Activated CD8-positive, alpha-beta T cell treated with anti-CD3 and anti-CD28 coated beads for 36 hours (primary cell): ENCODE measurements at regions not wholly inside any gene's neighbourhood (a gene's known extent, or its start where the extent isn't known, plus 50 kb on each side); places are given as distances from the start of the nearest gene placed in this dataset.

Experiments
- ATAC-seq: fragments of 200-7000 bp; cut with Tn5 transposase; one replicate; pipeline ENCODE4 v1.10.0; 2021; ENCODE audit warnings: mild to moderate bottlenecking, moderate library complexity
- CTCF ChIA-PET: fragments of 350-600 bp; sonication (Branson Sonifier 250); formaldehyde crosslinking; loops from one replicate; lab custom pipeline; 2021; ENCODE audit warnings: antibody characterized with exemption; lab: Charles Lee
- POLR2A ChIA-PET: fragments of 350-600 bp; sonication (Branson Sonifier 250); formaldehyde crosslinking; loops from one replicate; lab custom pipeline; 2021; ENCODE audit warnings: antibody characterized with exemption; lab: Charles Lee
- DNase-seq: peaks from one replicate; pipeline ENCODE4 v3.0.0-alpha.2; 2020
- H3K27ac Mint-ChIP-seq: one replicate; pipeline ENCODE4 v1.8.0; 2021; ENCODE audit warnings: mild to moderate bottlenecking, mixed read lengths
- H3K27me3 Mint-ChIP-seq: one replicate; pipeline ENCODE4 v1.8.0; 2021; ENCODE audit warnings: mixed read lengths
- H3K36me3 Mint-ChIP-seq: one replicate; pipeline ENCODE4 v1.8.0; 2021; ENCODE audit warnings: low read depth, mixed read lengths
- H3K4me1 Mint-ChIP-seq: one replicate; pipeline ENCODE4 v1.8.0; 2021; ENCODE audit warnings: low read depth, mixed read lengths
- H3K4me3 Mint-ChIP-seq: one replicate; pipeline ENCODE4 v1.8.0; 2021; ENCODE audit warnings: mild to moderate bottlenecking, moderate library complexity, mixed read lengths
- H3K9me3 Mint-ChIP-seq: one replicate; pipeline ENCODE4 v1.8.0; 2021; ENCODE audit warnings: mixed read lengths
- intact Hi-C: fragments of 100-400 bp; cut with micrococcal nuclease; formaldehyde crosslinking; loops from one replicate; pipeline ENCODE4 v1.10.0; 2022
- TF ChIP-seq, protein P1 (sequence below): fragments of 200-600 bp; IDR thresholded peaks from one replicate; pipeline ENCODE4 v1.8.0; 2022; ENCODE audit warnings: antibody characterized with exemption, mild to moderate bottlenecking

DNA sequence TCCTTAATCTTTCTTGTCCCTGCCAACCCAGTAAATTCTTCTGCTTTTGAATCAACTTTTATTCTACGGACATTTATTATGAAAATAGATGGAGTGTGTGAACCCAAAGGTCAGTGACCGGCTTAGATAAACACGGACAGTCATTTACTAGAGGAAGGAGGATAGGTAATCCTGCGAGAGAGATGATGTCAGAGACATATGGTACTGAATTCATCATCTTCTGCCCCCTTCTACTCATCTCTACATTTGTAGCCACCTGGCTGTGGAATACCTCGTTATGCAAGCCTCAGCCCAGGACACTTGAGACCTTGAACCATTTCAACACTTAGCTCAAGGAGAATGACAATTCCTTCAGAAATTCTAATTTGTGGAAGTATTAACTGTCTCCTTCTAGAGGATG lies 443.6 kb downstream of the TDRD15 start:
- POLR2A ChIA-PET = no interaction called here
- TF ChIP-seq, protein P1, sequence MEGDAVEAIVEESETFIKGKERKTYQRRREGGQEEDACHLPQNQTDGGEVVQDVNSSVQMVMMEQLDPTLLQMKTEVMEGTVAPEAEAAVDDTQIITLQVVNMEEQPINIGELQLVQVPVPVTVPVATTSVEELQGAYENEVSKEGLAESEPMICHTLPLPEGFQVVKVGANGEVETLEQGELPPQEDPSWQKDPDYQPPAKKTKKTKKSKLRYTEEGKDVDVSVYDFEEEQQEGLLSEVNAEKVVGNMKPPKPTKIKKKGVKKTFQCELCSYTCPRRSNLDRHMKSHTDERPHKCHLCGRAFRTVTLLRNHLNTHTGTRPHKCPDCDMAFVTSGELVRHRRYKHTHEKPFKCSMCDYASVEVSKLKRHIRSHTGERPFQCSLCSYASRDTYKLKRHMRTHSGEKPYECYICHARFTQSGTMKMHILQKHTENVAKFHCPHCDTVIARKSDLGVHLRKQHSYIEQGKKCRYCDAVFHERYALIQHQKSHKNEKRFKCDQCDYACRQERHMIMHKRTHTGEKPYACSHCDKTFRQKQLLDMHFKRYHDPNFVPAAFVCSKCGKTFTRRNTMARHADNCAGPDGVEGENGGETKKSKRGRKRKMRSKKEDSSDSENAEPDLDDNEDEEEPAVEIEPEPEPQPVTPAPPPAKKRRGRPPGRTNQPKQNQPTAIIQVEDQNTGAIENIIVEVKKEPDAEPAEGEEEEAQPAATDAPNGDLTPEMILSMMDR = no peak
- no peaks in the 10 kb centered on the region for H3K36me3 Mint-ChIP-seq
- H3K27ac Mint-ChIP-seq = no peak overlapping the region
- no peak for ATAC-seq
- no peak for DNase-seq
- H3K9me3 Mint-ChIP-seq = peaks cover 7% of the 10 kb centered on the region
- H3K27me3 Mint-ChIP-seq = no peaks in the 10 kb centered on the region
- intact Hi-C loops = no loop called here
- H3K4me3 Mint-ChIP-seq = no peak overlapping the region
- H3K4me1 Mint-ChIP-seq = no peaks in the 10 kb centered on the region
- CTCF ChIA-PET = no interaction called here

DNA sequence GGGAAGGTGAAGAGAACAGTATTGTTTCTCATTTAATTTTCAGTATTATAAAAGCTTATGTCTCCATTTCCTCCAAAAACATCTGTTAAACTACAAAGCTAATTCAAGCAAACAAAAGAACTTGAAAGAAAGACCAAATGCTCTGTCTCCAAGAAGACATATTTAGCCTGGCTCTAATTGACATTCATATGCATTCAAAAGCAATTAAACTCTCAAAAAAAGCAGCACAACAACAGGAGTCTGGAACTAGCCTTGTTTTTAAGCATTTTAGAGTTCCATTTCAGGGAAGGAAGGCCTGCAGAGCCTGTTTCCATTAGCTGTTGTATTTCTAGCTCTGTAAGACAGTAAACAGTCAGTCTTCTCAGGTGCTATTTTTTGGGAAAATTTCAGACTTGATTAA lies 447.9 kb downstream of the TDRD15 start:
- Mint-ChIP-seq H3K4me3 (no peak overlapping the region), H3K36me3 (no peaks in the 10 kb centered on the region), H3K4me1 (no peaks in the 10 kb centered on the region), H3K27me3 (no peaks in the 10 kb centered on the region), H3K27ac (no peak overlapping the region), H3K9me3 (peaks cover 9% of the 10 kb centered on the region)
- TF ChIP-seq, protein P1 = no peak
- CTCF ChIA-PET = no interaction called here
- ATAC-seq (no peak), DNase-seq (no peak)
- POLR2A ChIA-PET = no interaction called here
- intact Hi-C loops = no loop called here

DNA sequence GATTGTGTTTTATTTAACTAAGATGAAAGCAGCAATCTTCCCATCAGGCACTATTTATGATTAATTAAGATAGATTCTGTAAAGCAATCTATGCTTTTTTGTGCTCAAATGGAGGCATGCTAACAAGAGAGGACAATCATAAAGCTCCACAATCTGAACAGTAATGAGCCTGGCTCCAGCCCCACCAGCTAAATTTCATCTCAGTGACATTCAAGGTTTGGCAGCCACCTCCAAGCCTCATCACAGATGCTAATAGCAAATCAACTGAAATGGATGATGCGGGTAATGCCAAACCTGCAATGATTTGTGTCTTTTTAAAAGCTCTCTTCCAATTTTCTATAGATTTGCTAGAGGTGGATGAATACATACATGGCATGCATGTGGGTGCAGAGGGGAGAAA lies 456.6 kb downstream of the TDRD15 start:
- TF ChIP-seq, protein P1 = no peak
- H3K4me3 Mint-ChIP-seq = no peak overlapping the region
- ChIA-PET CTCF (no interaction called here), POLR2A (no interaction called here)
- H3K36me3 Mint-ChIP-seq = no peaks in the 10 kb centered on the region
- intact Hi-C loops = no loop called here
- H3K9me3 Mint-ChIP-seq = peaks cover 6% of the 10 kb centered on the region
- ATAC-seq (no peak), DNase-seq (no peak)
- H3K27ac Mint-ChIP-seq = no peak overlapping the region
- H3K4me1 Mint-ChIP-seq = no peaks in the 10 kb centered on the region
- H3K27me3 Mint-ChIP-seq = no peaks in the 10 kb centered on the region

DNA sequence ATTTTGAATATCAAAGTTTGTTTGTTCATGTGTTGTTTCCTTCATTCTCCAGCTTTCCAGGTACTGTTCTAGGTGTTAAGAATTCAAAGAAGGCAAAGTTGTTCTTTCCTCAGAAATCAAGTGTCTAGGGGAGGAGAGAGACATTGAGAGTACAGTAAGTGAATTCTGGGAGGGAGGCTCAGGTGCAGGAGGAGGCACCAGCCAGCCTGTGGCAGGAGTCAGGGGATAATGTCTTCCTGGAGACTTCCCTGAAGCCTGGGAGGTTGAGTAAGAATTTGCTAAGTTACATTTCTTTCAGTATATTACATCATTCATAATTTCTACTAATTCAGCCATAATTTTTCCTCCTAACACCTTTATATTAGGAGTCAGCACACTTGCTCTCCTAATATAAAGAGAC lies 462.1 kb downstream of the TDRD15 start:
- TF ChIP-seq, protein P1 = no peak
- intact Hi-C loops = no loop called here
- Mint-ChIP-seq H3K4me3 (no peak overlapping the region), H3K27ac (no peak overlapping the region), H3K27me3 (no peaks in the 10 kb centered on the region), H3K36me3 (no peaks in the 10 kb centered on the region), H3K4me1 (no peaks in the 10 kb centered on the region), H3K9me3 (peaks cover 4% of the 10 kb centered on the region)
- CTCF ChIA-PET = no interaction called here
- POLR2A ChIA-PET = no interaction called here
- ATAC-seq (no peak), DNase-seq (no peak)

DNA sequence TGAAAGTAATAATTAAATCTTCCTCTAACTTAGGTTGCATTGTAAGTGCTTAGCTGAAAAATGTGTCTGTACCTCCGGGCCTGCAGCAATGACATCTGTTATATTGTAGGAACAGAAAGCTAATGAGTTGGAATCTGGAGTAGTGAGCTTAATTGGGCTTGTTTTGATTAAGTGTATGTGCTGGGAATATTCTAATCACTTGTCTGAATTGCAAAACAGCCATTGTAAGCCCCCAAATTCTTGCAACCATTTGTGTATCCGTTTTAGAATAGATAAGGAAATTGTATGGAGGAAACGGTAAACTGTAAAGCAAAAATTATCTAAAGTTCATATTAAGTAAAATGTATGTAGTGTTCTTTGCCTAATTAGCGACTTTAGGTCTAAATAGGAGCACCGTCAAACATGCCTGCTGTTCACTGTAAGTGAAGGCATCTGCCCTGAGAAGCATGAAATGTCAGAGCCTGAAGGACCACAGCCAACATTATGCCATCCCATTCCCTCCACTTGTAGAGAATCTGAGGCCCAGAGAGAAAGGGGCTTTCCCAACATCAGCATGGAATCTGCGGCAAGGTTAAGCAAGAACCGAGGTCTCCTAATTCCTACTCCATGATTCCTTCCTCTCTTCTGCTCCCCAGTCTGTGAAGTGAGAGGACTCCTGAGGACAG lies 466.4 kb downstream of the TDRD15 start:
- Mint-ChIP-seq H3K9me3 (peaks cover 5% of the 10 kb centered on the region), H3K4me3 (no peak overlapping the region), H3K4me1 (no peaks in the 10 kb centered on the region), H3K27me3 (no peaks in the 10 kb centered on the region), H3K27ac (no peak overlapping the region), H3K36me3 (no peaks in the 10 kb centered on the region)
- no peak for ATAC-seq
- intact Hi-C loops = no loop called here
- TF ChIP-seq, protein P1 = no peak
- DNase-seq = no peak
- ChIA-PET POLR2A (no interaction called here), CTCF (no interaction called here)
